ENCODE measurements at regions not wholly inside any gene's neighbourhood (a gene's known extent, or its start where the extent isn't known, plus 50 kb on each side); places are given as distances from the start of the nearest gene placed in this dataset.
"Not testable (repeated sequence)": the region's sequence is repeated elsewhere in the genome, so short reads cannot be mapped to it uniquely, and the experiment has no call there.

GRCh38 chr5:40440746-40441145 is 239.0 kb upstream of the PTGER4 start:
- Histone ChIP-seq H3K27ac (ENCODE audit: low read length) (no peak overlapping the region), H3K9me2 (replicated peaks; ENCODE audit: low read length) (no peaks in the 10 kb centered on the region), H3K36me3 (ENCODE audit: low read depth, low read length) (no peaks in the 10 kb centered on the region), H3K4me3 (ENCODE audit: low read length) (no peak overlapping the region), H3K27me3 (ENCODE audit: low read length) (no peaks in the 10 kb centered on the region), H2AFZ (ENCODE audit: low read length) (no peak overlapping the region), H3K79me2 (ENCODE audit: low read length) (no peaks in the 10 kb centered on the region), H3K4me1 (ENCODE audit: insufficient read depth, low read length) (peaks cover 20% of the 10 kb centered on the region), H3K9ac (ENCODE audit: low read length) (no peak overlapping the region), H4K20me1 (ENCODE audit: low read length) (no peaks in the 10 kb centered on the region), H3K4me2 (ENCODE audit: low read length) (no peak overlapping the region), H3F3A (ENCODE audit: low read length, unreplicated experiment) (no peaks in the 10 kb centered on the region), H3K9me3 (ENCODE audit: low read length) (0 out of 2 replicates have a peak, but pooled peaks cover 5% of the 10 kb centered on the region)
- no peak for ATAC-seq
- ChIA-PET CTCF (no interaction called here), POLR2A (ENCODE audit: unreplicated experiment) (no interaction called here)
- no TSS peak for BruUV-seq (replicated peaks)
- no peak for DNase-seq
- intact Hi-C loops (cut with micrococcal nuclease), result no loop called here
- no peak for TF ChIP-seq EZH2 (IDR thresholded peaks at IDR 0.05; ENCODE audit: low read length, unreplicated experiment)
- TF ChIP-seq, protein P1, sequence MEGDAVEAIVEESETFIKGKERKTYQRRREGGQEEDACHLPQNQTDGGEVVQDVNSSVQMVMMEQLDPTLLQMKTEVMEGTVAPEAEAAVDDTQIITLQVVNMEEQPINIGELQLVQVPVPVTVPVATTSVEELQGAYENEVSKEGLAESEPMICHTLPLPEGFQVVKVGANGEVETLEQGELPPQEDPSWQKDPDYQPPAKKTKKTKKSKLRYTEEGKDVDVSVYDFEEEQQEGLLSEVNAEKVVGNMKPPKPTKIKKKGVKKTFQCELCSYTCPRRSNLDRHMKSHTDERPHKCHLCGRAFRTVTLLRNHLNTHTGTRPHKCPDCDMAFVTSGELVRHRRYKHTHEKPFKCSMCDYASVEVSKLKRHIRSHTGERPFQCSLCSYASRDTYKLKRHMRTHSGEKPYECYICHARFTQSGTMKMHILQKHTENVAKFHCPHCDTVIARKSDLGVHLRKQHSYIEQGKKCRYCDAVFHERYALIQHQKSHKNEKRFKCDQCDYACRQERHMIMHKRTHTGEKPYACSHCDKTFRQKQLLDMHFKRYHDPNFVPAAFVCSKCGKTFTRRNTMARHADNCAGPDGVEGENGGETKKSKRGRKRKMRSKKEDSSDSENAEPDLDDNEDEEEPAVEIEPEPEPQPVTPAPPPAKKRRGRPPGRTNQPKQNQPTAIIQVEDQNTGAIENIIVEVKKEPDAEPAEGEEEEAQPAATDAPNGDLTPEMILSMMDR (conservative IDR thresholded peaks at IDR 0.05; ENCODE audit: low read depth, low read length), result no peak
- TF ChIP-seq EZH2phosphoT487 (IDR thresholded peaks at IDR 0.05; ENCODE audit: borderline replicate concordance, low read length), result no peak

DNA sequence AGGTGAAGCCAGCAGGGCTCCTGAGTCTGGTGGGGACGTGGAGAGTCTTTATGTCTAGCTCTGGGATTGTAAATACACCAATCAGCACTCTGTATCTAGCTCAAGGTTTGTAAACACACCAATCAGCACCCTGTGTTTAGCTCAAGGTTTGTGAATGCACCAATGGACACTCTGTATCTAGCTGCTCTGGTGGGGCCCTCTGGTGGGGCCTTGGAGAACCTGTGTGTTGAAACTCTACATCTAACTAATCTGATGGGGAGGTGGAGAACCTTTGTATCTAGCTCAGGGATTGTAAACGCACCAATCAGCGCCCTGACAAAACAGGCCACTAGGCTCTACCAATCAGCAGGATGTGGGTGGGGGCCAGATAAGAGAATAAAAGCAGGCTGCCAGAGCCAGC is 240.6 kb upstream of the PTGER4 start:
- intact Hi-C loops (cut with micrococcal nuclease); BruUV-seq (replicated peaks); H3K9ac ChIP-seq (ENCODE audit: low read length); H3K9me2 ChIP-seq (replicated peaks; ENCODE audit: low read length); H3K79me2 ChIP-seq (ENCODE audit: low read length); H3K36me3 ChIP-seq (ENCODE audit: low read depth, low read length); H2AFZ ChIP-seq (ENCODE audit: low read length); H3K4me2 ChIP-seq (ENCODE audit: low read length); H3K4me3 ChIP-seq (ENCODE audit: low read length); H3F3A ChIP-seq (ENCODE audit: low read length, unreplicated experiment); H3K27me3 ChIP-seq (ENCODE audit: low read length); H3K9me3 ChIP-seq (ENCODE audit: low read length); H3K27ac ChIP-seq (ENCODE audit: low read length); H4K20me1 ChIP-seq (ENCODE audit: low read length); ATAC-seq; CTCF ChIA-PET: not testable (repeated sequence)
- H3K4me1 ChIP-seq (ENCODE audit: insufficient read depth, low read length), result peaks cover 20% of the 10 kb centered on the region
- POLR2A ChIA-PET (ENCODE audit: unreplicated experiment), result interaction anchor here (0.6 kb wide), 1 partner anchor 1289 kb away, joined by 3 read pairs; no protein-coding TSS in a partner anchor
- DNase-seq, result peak; percentile 12

DNA sequence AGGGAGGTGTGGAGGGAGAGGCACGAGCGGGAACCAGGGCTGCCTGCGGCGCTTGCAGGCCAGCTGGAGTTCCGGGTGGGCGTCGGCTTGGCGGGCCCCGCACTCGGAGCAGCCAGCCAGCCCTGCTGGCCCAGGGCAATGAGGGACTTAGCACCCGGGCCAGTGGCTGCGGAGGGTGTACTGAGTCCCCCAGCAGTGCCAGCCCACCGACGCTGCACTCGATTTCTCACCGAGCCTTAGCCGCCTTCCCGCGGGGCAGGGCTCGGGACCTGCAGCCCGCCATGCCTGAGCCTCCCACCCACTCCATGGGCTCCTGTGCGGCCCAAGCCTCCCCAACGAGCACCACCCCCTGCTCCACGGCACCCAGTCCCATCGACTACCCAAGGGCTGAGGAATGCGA is 241.1 kb upstream of the PTGER4 start:
- BruUV-seq (replicated peaks); H3K9me2 ChIP-seq (replicated peaks; ENCODE audit: low read length); intact Hi-C loops (cut with micrococcal nuclease); H2AFZ ChIP-seq (ENCODE audit: low read length); H3K36me3 ChIP-seq (ENCODE audit: low read depth, low read length); H3K79me2 ChIP-seq (ENCODE audit: low read length); H3K4me2 ChIP-seq (ENCODE audit: low read length); H3K27me3 ChIP-seq (ENCODE audit: low read length); H3F3A ChIP-seq (ENCODE audit: low read length, unreplicated experiment); H3K9me3 ChIP-seq (ENCODE audit: low read length); H4K20me1 ChIP-seq (ENCODE audit: low read length); CTCF ChIA-PET; H3K9ac ChIP-seq (ENCODE audit: low read length); H3K27ac ChIP-seq (ENCODE audit: low read length); ATAC-seq; POLR2A ChIA-PET (ENCODE audit: unreplicated experiment); DNase-seq; H3K4me3 ChIP-seq (ENCODE audit: low read length): not testable (repeated sequence)
- peaks cover 20% of the 10 kb centered on the region for H3K4me1 ChIP-seq (ENCODE audit: insufficient read depth, low read length)

DNA sequence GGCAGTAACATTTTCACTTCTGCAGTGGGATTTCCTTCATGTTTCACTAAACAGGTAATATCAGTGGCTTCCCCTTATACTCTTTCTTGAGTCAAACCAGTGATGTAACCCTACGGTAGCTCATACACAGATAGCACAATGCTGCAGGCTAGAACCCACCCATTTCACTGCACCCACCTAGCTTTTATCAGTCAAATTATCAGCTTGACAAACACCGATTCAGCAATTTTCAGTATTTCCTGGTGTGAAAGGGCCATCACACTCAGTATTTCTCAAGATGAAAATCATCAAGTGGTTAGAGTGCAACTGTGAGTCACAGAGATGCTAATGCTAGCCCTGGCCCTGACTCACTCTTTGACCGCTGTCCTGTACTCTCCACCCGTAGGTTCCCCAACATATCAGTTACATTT is 242.3 kb upstream of the PTGER4 start:
- H3K9me2 ChIP-seq (replicated peaks; ENCODE audit: low read length), result no peaks in the 10 kb centered on the region
- H3K9ac ChIP-seq (ENCODE audit: low read length), result no peak overlapping the region
- no peaks in the 10 kb centered on the region for H3F3A ChIP-seq (ENCODE audit: low read length, unreplicated experiment)
- no peaks in the 10 kb centered on the region for H3K79me2 ChIP-seq (ENCODE audit: low read length)
- peak overlapping the region; percentile 29; the same call in 1 of the 2 replicates for H2AFZ ChIP-seq (ENCODE audit: low read length)
- peak; percentile 92 for DNase-seq
- H3K4me1 ChIP-seq (ENCODE audit: insufficient read depth, low read length), result peaks cover 19% of the 10 kb centered on the region
- ChIA-PET POLR2A (ENCODE audit: unreplicated experiment) (no interaction called here), CTCF (no interaction called here)
- no peaks in the 10 kb centered on the region for H3K9me3 ChIP-seq (ENCODE audit: low read length)
- no peaks in the 10 kb centered on the region for H4K20me1 ChIP-seq (ENCODE audit: low read length)
- BruUV-seq (replicated peaks), result no TSS peak
- ATAC-seq, result peak; percentile 100
- peak overlapping the region; percentile 48 for H3K4me2 ChIP-seq (ENCODE audit: low read length)
- intact Hi-C loops (cut with micrococcal nuclease), result no loop called here
- H3K27ac ChIP-seq (ENCODE audit: low read length), result peak overlapping the region; percentile 55
- no peaks in the 10 kb centered on the region for H3K27me3 ChIP-seq (ENCODE audit: low read length)
- H3K36me3 ChIP-seq (ENCODE audit: low read depth, low read length), result no peaks in the 10 kb centered on the region
- no peak overlapping the region for H3K4me3 ChIP-seq (ENCODE audit: low read length)
- TF ChIP-seq EZH2 (IDR thresholded peaks at IDR 0.05; ENCODE audit: low read length, unreplicated experiment) (no peak), EZH2phosphoT487 (IDR thresholded peaks at IDR 0.05; ENCODE audit: borderline replicate concordance, low read length) (no peak)
- TF ChIP-seq, protein P1 (conservative IDR thresholded peaks at IDR 0.05; ENCODE audit: low read depth, low read length), result no peak
